WTC11 (cell line): ENCODE measurements at regions not wholly inside any gene's neighbourhood (a gene's known extent, or its start where the extent isn't known, plus 50 kb on each side); places are given as distances from the start of the nearest gene placed in this dataset.

Experiments used
- ATAC-seq: fragments of 200-7000 bp; cut with Tn5 transposase; 2 replicates; pipeline ENCODE4 v1.10.0; 2021; ENCODE audit warnings: mild to moderate bottlenecking, moderate library complexity
- CTCF ChIA-PET: fragments of 300-600 bp; sonication (Branson Sonifier 250); formaldehyde crosslinking; loops from one replicate; lab custom pipeline; 2021; ENCODE audit warnings: antibody characterized with exemption; lab: Charles Lee
- POLR2A ChIA-PET: fragments of 350-600 bp; sonication (Branson Sonifier 250); formaldehyde crosslinking; loops from one replicate; lab custom pipeline; 2021; ENCODE audit warnings: antibody characterized with exemption; lab: Charles Lee
- DNase-seq: peaks from one replicate; pipeline ENCODE4 v3.0.0; 2021; ENCODE audit warnings: low spot score
- H3K27ac Mint-ChIP-seq: 2 replicates; pipeline ENCODE4 v1.8.0; 2021; ENCODE audit warnings: mixed read lengths
- H3K27me3 Mint-ChIP-seq: 2 replicates; pipeline ENCODE4 v1.8.0; 2021; ENCODE audit warnings: low read depth, mild to moderate bottlenecking, moderate library complexity, mixed read lengths
- H3K36me3 Mint-ChIP-seq: 2 replicates; pipeline ENCODE4 v1.8.0; 2021; ENCODE audit warnings: mixed read lengths
- H3K4me1 Mint-ChIP-seq: 2 replicates; pipeline ENCODE4 v1.8.0; 2022; ENCODE audit warnings: mixed read lengths
- H3K4me3 Mint-ChIP-seq: 2 replicates; pipeline ENCODE4 v1.8.0; 2021; ENCODE audit warnings: mild to moderate bottlenecking, moderate library complexity, mixed read lengths
- H3K9me3 Mint-ChIP-seq: 2 replicates; pipeline ENCODE4 v1.8.0; 2021; ENCODE audit warnings: mixed read lengths
- CREB1 ChIP-seq: sonication (generic); formaldehyde crosslinking; IDR thresholded peaks from 2 replicates; pipeline ENCODE4 v1.8.0; 2023; ENCODE audit warnings: mild to moderate bottlenecking, missing genetic modification reagents
- EMX1 ChIP-seq: fragments of 250-450 bp; sonication (Bioruptor Pico); IDR thresholded peaks from 2 replicates; pipeline ENCODE4 v1.8.0; 2021; ENCODE audit warnings: mild to moderate bottlenecking
- FOXP1 ChIP-seq: sonication (generic); formaldehyde crosslinking; IDR thresholded peaks from 2 replicates; pipeline ENCODE4 v1.8.0; 2022; ENCODE audit warnings: missing genetic modification reagents, mild to moderate bottlenecking, moderate library complexity, borderline replicate concordance
- GRHL2 ChIP-seq: fragments of 250-450 bp; sonication (Bioruptor Pico); IDR thresholded peaks from 2 replicates; pipeline ENCODE4 v1.8.0; 2022; ENCODE audit warnings: mild to moderate bottlenecking, moderate library complexity; ENCODE audit not compliant: insufficient replicate concordance, severe bottlenecking
- GTF2I ChIP-seq: fragments of 250-450 bp; sonication (Bioruptor Pico); conservative IDR thresholded peaks from 2 replicates; pipeline ENCODE4 v1.4.0; 2021; ENCODE audit warnings: mild to moderate bottlenecking
- IRF2 ChIP-seq: sonication (generic); formaldehyde crosslinking; IDR thresholded peaks from 2 replicates; pipeline ENCODE4 v1.8.0; 2022; ENCODE audit warnings: low read depth, missing genetic modification reagents, borderline replicate concordance
- NFYB ChIP-seq: sonication (generic); formaldehyde crosslinking; conservative IDR thresholded peaks from 2 replicates; pipeline ENCODE4 v1.8.0; 2022; ENCODE audit warnings: low read depth, missing genetic modification reagents
- PRRX2 ChIP-seq: fragments of 250-450 bp; sonication (Bioruptor Pico); IDR thresholded peaks from 2 replicates; pipeline ENCODE4 v1.8.0; 2021; ENCODE audit warnings: mild to moderate bottlenecking
- SMAD4 ChIP-seq: sonication (generic); formaldehyde crosslinking; IDR thresholded peaks from 2 replicates; pipeline ENCODE4 v1.8.0; 2022; ENCODE audit warnings: mild to moderate bottlenecking, missing genetic modification reagents
- SOX15 ChIP-seq: fragments of 250-450 bp; sonication (Bioruptor Pico); IDR thresholded peaks from 2 replicates; pipeline ENCODE4 v1.9.0; 2021; ENCODE audit warnings: mild to moderate bottlenecking
- ZBTB21 ChIP-seq: sonication (generic); formaldehyde crosslinking; IDR thresholded peaks from 2 replicates; pipeline ENCODE4 v1.8.1; 2023; ENCODE audit warnings: mild to moderate bottlenecking, missing genetic modification reagents, borderline replicate concordance
- ZNF121 ChIP-seq: sonication (generic); formaldehyde crosslinking; IDR thresholded peaks from 2 replicates; pipeline ENCODE4 v1.8.0; 2023; ENCODE audit warnings: missing genetic modification reagents
- ZNF317 ChIP-seq: sonication (generic); formaldehyde crosslinking; IDR thresholded peaks from 2 replicates; pipeline ENCODE4 v1.8.1; 2023; ENCODE audit warnings: low read depth, mild to moderate bottlenecking, moderate library complexity, missing genetic modification reagents, borderline replicate concordance
- ZNF396 ChIP-seq: fragments of 250-450 bp; sonication (Bioruptor Pico); IDR thresholded peaks from 2 replicates; pipeline ENCODE4 v1.8.0; 2021; ENCODE audit warnings: mild to moderate bottlenecking, moderate library complexity, borderline replicate concordance
- TF ChIP-seq, protein P1 (sequence below): fragments of 250-450 bp; sonication (Bioruptor Pico); IDR thresholded peaks from 2 replicates; pipeline ENCODE4 v1.9.0; 2021; ENCODE audit warnings: mild to moderate bottlenecking, borderline replicate concordance
- TF ChIP-seq, protein P2 (sequence below): sonication (generic); formaldehyde crosslinking; IDR thresholded peaks from 2 replicates; pipeline ENCODE4 v1.8.0; 2023; ENCODE audit warnings: missing genetic modification reagents, mild to moderate bottlenecking, borderline replicate concordance
- TF ChIP-seq, protein P3 (sequence below): sonication (generic); formaldehyde crosslinking; IDR thresholded peaks from 2 replicates; pipeline ENCODE4 v1.8.1; 2023; ENCODE audit warnings: mild to moderate bottlenecking, missing genetic modification reagents
- TF ChIP-seq, protein P4 (sequence below): sonication (generic); formaldehyde crosslinking; IDR thresholded peaks from 2 replicates; pipeline ENCODE4 v1.8.1; 2022; ENCODE audit warnings: mild to moderate bottlenecking, missing genetic modification reagents, moderate library complexity, borderline replicate concordance
- TF ChIP-seq, protein P5 (sequence below): fragments of 250-450 bp; sonication (Bioruptor Pico); conservative IDR thresholded peaks from 2 replicates; pipeline ENCODE4 v1.9.0; 2021; ENCODE audit warnings: mild to moderate bottlenecking
- TF ChIP-seq, protein P6 (sequence below): fragments of 250-450 bp; sonication (Bioruptor Pico); IDR thresholded peaks from 2 replicates; pipeline ENCODE4 v2.1.2; 2022; ENCODE audit warnings: mild to moderate bottlenecking, moderate library complexity

DNA sequence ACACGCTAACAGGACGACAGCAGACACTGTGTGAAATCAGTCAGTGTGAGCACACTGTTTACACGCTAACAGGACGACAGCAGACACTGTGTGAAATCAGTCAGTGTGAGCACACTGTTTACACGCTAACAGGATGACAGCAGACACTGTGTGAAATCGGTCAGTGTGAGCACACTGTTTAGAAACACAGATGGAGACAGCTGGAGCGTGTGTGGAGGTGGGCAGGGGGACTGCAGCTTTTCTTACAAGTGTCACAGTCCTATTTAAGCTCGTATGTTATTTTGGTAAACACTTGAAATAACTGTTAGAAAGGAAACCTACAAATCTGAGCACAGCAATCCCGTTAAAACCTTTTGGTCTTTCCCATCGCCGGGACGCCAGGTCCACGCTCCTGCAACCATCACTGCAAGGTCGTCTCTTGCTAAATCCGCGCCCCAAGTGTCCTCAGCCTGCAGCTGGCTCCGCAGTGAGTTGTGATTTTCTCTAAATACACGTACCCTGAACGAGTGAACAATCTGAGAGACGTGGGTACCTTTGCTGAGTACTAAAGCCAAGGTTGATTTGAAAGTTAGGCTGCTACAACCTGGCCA lies 58.9 kb upstream of the CTDP1 start (continued):
- TF ChIP-seq, protein P1, sequence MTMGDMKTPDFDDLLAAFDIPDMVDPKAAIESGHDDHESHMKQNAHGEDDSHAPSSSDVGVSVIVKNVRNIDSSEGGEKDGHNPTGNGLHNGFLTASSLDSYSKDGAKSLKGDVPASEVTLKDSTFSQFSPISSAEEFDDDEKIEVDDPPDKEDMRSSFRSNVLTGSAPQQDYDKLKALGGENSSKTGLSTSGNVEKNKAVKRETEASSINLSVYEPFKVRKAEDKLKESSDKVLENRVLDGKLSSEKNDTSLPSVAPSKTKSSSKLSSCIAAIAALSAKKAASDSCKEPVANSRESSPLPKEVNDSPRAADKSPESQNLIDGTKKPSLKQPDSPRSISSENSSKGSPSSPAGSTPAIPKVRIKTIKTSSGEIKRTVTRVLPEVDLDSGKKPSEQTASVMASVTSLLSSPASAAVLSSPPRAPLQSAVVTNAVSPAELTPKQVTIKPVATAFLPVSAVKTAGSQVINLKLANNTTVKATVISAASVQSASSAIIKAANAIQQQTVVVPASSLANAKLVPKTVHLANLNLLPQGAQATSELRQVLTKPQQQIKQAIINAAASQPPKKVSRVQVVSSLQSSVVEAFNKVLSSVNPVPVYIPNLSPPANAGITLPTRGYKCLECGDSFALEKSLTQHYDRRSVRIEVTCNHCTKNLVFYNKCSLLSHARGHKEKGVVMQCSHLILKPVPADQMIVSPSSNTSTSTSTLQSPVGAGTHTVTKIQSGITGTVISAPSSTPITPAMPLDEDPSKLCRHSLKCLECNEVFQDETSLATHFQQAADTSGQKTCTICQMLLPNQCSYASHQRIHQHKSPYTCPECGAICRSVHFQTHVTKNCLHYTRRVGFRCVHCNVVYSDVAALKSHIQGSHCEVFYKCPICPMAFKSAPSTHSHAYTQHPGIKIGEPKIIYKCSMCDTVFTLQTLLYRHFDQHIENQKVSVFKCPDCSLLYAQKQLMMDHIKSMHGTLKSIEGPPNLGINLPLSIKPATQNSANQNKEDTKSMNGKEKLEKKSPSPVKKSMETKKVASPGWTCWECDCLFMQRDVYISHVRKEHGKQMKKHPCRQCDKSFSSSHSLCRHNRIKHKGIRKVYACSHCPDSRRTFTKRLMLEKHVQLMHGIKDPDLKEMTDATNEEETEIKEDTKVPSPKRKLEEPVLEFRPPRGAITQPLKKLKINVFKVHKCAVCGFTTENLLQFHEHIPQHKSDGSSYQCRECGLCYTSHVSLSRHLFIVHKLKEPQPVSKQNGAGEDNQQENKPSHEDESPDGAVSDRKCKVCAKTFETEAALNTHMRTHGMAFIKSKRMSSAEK (CRISPR knock-in tag) = no peak
- TF ChIP-seq ZBTB21 (CRISPR knock-in tag) = no peak

DNA sequence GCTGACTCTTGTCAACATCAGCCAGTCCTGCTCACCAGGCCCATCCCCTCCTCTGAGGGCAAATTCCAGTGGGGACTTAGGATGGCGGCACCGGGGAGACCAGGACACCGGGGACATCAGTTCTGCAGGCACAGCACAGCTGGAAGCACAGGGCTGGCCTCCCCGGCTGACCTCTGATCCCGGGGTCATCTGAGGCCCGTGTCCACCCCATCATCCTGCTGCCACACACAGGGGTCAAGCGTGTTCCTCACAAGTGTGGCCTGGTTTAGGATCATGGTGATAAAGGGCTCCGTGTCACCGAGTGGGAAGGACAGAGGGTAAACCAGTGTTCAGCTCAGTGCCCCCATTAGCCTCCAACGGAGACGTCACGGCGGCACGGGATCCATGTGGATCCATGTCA lies 58.1 kb upstream of the CTDP1 start:
- Mint-ChIP-seq H3K27ac (no peak overlapping the region), H3K9me3 (no peaks in the 10 kb centered on the region), H3K27me3 (0 out of 2 replicates have a peak, but pooled peaks cover 2% of the 10 kb centered on the region), H3K4me1 (peaks cover 20% of the 10 kb centered on the region), H3K36me3 (no peaks in the 10 kb centered on the region), H3K4me3 (no peak overlapping the region; the same call in 1 of the 2 replicates)
- DNase-seq (no peak), ATAC-seq (no peak)
- ChIA-PET CTCF (no interaction called here), POLR2A (no interaction called here)
- TF ChIP-seq, protein P2, sequence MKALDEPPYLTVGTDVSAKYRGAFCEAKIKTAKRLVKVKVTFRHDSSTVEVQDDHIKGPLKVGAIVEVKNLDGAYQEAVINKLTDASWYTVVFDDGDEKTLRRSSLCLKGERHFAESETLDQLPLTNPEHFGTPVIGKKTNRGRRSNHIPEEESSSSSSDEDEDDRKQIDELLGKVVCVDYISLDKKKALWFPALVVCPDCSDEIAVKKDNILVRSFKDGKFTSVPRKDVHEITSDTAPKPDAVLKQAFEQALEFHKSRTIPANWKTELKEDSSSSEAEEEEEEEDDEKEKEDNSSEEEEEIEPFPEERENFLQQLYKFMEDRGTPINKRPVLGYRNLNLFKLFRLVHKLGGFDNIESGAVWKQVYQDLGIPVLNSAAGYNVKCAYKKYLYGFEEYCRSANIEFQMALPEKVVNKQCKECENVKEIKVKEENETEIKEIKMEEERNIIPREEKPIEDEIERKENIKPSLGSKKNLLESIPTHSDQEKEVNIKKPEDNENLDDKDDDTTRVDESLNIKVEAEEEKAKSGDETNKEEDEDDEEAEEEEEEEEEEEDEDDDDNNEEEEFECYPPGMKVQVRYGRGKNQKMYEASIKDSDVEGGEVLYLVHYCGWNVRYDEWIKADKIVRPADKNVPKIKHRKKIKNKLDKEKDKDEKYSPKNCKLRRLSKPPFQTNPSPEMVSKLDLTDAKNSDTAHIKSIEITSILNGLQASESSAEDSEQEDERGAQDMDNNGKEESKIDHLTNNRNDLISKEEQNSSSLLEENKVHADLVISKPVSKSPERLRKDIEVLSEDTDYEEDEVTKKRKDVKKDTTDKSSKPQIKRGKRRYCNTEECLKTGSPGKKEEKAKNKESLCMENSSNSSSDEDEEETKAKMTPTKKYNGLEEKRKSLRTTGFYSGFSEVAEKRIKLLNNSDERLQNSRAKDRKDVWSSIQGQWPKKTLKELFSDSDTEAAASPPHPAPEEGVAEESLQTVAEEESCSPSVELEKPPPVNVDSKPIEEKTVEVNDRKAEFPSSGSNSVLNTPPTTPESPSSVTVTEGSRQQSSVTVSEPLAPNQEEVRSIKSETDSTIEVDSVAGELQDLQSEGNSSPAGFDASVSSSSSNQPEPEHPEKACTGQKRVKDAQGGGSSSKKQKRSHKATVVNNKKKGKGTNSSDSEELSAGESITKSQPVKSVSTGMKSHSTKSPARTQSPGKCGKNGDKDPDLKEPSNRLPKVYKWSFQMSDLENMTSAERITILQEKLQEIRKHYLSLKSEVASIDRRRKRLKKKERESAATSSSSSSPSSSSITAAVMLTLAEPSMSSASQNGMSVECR (CRISPR knock-in tag) = no peak
- TF ChIP-seq ZNF121 (CRISPR knock-in tag) (no peak), GTF2I (CRISPR knock-in tag) (no peak), ZNF317 (CRISPR knock-in tag) (no peak), PRRX2 (CRISPR knock-in tag) (no peak), FOXP1 (CRISPR knock-in tag) (no peak), SOX15 (CRISPR knock-in tag) (no peak), ZNF396 (CRISPR knock-in tag) (no peak), IRF2 (CRISPR knock-in tag) (no peak), NFYB (no peak), SMAD4 (CRISPR knock-in tag) (no peak), GRHL2 (CRISPR knock-in tag) (no peak), CREB1 (CRISPR knock-in tag) (no peak), EMX1 (CRISPR knock-in tag) (no peak)
- TF ChIP-seq, protein P3, sequence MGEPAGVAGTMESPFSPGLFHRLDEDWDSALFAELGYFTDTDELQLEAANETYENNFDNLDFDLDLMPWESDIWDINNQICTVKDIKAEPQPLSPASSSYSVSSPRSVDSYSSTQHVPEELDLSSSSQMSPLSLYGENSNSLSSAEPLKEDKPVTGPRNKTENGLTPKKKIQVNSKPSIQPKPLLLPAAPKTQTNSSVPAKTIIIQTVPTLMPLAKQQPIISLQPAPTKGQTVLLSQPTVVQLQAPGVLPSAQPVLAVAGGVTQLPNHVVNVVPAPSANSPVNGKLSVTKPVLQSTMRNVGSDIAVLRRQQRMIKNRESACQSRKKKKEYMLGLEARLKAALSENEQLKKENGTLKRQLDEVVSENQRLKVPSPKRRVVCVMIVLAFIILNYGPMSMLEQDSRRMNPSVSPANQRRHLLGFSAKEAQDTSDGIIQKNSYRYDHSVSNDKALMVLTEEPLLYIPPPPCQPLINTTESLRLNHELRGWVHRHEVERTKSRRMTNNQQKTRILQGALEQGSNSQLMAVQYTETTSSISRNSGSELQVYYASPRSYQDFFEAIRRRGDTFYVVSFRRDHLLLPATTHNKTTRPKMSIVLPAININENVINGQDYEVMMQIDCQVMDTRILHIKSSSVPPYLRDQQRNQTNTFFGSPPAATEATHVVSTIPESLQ (CRISPR knock-in tag) = no peak
- TF ChIP-seq, protein P4, sequence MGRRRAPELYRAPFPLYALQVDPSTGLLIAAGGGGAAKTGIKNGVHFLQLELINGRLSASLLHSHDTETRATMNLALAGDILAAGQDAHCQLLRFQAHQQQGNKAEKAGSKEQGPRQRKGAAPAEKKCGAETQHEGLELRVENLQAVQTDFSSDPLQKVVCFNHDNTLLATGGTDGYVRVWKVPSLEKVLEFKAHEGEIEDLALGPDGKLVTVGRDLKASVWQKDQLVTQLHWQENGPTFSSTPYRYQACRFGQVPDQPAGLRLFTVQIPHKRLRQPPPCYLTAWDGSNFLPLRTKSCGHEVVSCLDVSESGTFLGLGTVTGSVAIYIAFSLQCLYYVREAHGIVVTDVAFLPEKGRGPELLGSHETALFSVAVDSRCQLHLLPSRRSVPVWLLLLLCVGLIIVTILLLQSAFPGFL (CRISPR knock-in tag) = no peak
- TF ChIP-seq, protein P5, sequence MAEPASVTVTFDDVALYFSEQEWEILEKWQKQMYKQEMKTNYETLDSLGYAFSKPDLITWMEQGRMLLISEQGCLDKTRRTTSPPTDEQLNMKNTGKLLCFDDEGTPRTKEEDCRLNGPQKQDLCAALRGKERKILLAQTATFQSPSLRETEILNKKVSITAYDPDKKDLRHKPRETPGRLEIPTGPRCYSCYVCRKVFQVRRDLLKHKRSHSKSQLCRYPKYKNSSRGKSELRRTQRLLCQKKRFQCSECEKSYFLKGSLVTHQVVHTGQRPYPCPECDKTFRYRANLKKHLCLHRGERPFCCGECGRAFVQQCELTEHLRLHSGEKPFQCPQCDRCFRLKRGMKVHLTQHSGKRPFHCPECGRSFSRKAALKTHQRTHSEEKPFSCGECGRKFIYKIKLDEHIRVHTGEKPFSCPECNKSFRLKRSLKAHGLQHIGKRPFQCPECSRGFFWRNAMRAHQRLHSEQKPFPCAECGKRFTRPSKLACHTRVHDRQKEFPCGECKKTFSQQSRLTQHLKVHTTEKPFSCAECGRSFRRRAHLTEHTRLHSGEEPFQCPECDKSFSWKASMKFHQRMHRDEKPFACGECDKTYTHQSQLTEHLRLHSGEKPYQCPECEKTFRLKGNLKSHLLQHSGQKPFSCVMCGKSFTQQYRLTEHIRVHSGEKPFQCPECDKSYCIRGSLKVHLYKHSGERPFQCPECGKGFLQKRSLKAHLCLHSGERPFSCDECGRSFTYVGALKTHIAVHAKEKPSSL = no peak
- TF ChIP-seq, protein P6, sequence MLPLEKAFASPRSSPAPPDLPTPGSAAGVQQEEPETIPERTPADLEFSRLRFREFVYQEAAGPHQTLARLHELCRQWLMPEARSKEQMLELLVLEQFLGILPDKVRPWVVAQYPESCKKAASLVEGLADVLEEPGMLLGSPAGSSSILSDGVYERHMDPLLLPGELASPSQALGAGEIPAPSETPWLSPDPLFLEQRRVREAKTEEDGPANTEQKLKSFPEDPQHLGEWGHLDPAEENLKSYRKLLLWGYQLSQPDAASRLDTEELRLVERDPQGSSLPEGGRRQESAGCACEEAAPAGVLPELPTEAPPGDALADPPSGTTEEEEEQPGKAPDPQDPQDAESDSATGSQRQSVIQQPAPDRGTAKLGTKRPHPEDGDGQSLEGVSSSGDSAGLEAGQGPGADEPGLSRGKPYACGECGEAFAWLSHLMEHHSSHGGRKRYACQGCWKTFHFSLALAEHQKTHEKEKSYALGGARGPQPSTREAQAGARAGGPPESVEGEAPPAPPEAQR (CRISPR knock-in tag) = no peak
